UCSD-AML1 (cell line): ENCODE measurements at regions not wholly inside any gene's neighbourhood (a gene's known extent, or its start where the extent isn't known, plus 50 kb on each side); places are given as distances from the start of the nearest gene placed in this dataset.
"Not testable (repeated sequence)": the region's sequence is repeated elsewhere in the genome, so short reads cannot be mapped to it uniquely, and the experiment has no call there.

Source experiments
- DNase-seq: peaks from one replicate; lab custom pipeline; 2025; ENCODE audit not compliant: unreplicated experiment; lab: John Stamatoyannopoulos, UW

DNA sequence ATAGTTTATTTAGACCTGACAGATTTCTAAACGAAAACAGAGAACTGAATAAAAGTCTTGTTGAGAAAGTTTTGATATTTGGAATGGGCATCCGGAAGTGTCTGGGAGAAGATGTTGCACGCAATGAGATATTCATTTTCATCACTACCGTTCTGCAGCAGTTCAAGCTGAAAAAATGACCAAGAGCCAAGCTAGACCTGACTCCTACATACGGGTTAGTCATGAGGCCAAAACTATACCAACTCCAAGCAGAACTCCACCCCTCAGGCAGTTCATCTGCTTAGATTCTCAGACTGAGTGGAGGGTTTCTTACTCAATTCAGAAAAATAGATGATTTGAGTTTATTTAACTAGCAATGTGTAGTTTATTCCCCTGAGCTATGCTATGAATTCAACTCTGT lies 95.4 kb upstream of the ANXA1 start:
- no peak for DNase-seq

DNA sequence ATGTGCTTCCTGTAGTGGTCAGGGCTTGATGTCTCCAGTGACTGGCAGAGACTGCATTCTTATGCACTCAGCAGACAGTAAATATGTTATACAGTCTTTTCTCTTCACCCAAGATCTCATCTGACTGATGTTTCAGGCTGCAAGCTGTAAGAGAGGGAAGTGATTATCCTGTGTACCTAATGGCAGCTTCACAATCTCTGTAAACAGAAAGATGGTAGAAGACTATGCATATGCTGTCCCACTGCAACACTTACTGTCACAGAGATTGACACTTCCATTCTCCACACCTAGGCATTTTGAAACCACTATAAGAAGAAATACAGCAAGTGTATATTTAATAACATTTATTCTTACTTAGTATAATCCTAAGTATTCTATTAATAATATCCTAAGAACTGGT lies 97.6 kb upstream of the ANXA1 start:
- DNase-seq: no peak

DNA sequence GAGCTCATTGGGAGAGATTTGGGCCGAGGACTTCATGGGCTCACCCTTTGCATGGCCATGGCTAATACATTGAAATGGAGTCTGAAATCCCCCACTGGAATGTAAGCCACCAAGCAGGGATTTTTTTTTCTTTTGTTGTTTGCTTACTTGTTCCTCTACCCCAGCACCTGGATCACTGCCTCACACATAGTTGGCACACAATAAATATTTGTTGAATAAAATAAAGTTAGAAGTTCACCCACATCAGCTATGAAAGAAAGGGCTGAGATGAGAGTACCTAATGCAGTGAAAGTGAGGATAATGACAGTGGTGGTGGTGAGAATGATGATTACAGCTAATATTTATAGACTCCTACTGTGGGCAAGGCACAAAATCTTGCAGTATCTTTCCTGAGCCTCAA lies 98.1 kb upstream of the ANXA1 start:
- no peak for DNase-seq

DNA sequence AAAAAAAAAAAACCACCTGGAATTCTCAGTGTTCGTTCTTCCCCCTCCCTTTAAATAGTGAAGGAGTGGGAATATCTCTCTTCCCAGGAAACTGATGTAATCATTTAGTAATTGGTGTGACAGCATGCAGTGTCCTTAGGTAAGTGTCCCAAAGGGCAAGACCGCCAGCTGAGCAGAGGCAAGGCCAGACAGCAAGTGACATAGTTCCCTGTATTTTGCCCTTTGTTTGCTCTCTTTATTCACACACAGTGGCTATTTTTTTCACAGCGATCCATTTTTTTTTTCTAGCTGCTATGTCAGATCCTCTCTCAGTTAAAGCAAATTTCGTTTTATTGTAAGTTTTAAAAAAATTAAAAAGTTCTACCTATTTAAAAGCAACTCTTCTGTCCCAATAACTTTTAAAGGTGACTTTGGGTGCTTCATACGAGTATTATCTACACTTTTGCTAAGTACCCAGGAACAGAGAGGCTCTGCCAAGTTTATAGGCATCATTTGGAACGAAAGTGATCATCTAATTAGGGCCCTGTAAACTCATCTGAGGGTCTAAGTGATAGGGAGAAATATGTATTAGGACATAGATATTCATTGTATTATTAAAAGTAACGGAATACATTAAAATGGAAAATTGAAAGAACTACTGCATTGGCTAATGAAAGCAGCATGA lies 98.2 kb upstream of the ALDH1A1 start:
- DNase-seq: no peak

DNA sequence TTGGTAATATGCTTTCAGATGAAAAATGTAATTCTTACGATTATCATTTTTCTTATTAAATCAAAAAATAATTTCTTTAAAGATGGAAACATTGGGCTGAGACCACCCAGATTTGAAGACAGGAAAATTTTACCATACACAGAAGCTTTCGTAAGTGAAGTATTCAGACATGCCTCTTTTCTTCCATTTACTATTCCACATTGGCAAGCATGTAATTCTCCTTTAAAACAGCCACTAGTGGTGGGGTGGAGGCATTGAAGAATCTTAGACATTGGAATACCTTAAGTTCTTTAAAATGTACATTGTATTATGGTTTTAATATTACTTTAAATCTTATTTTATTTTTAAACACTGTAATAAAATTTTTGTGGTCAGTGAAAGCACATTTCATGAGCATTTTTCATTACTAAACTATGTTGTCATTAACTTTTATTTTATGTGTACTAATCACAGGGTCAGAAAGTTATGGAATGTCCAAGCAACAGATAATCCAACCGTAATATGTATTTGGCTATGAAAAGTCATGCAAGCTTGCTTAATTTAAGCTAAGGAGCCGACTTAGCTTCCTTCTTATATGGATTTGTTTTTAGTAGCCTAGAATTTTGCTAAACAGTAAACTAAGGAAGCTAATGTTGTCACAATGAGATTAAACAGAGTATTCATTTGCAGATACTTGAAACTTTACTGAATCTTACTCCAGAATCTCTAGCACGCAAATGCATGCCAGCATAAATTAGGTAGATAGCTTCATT lies 97.4 kb upstream of the ALDH1A1 start:
- DNase-seq: no peak

DNA sequence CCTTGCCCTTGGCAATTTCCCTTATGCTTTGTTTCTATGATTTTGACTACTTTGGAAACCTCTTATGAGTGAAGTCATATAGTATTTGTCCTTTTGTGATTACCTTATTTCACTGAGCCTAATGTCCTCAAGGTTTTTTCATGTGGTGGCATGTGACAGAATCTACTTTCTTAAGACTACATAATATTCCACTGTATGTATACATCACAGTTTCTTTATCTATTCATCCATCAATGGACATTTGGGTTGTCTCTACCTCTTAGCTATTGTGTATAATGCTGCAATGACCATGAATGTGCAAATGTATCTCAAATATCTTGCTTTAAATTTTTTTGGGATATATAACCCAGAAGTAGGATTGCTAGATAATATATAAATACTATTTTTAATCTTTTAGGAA lies 96.4 kb upstream of the ALDH1A1 start:
- DNase-seq: no peak

DNA sequence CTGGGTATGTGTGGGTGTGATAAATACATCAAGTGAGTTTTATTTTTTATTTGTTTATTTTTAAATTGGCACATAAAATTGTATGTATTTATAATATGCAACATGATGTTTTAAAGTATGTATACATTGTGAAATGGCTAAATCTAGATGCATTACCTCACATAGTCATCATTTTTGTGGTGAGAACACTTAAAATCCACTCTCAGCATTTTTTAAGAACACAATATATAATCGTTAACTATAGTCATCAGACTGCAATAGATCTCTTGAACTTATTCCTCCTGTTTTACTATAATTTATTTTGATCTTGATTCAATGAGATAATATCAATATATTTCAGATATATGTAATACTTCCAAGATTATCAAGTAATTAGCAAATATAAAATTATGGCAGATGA lies 93.9 kb upstream of the ALDH1A1 start:
- DNase-seq: no peak

DNA sequence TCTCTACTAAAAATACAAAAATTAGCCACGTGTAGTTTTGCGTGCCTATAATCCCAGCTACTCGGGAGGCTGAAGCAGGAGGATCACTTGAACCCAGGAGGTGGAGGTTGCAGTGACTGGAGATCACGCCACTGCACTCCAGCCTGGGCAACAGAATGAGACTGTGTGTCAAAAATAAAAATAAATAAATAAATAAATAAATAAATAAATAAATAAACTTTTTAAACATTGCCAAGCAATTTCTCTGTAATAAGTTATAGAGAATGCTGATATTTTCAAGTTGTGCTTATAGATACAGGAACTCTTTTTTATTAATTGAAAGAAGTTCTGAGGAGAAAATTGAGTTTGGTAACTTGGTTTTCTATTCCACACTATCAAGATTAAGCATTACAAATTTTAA lies 91.9 kb upstream of the ALDH1A1 start:
- not testable (repeated sequence) for DNase-seq

DNA sequence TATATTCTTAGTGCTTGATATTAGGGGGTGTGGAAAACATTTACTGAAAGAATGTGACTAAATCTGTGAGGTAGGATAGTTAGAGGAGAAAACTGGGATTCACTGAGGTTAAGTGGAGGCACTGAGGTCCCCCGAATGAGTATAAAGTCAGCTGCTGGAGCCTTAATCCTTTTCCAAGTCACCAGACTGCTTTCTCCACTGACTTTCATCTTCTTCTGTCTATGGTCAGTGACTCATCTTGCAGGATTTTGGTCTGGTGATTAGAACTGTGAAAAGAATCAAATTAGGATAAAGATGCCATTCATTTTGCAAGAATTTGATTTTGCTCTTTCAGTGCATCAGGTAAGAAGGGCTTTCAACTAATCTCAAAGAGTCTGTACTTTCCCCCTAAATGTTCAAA lies 89.3 kb upstream of the ALDH1A1 start:
- no peak for DNase-seq

DNA sequence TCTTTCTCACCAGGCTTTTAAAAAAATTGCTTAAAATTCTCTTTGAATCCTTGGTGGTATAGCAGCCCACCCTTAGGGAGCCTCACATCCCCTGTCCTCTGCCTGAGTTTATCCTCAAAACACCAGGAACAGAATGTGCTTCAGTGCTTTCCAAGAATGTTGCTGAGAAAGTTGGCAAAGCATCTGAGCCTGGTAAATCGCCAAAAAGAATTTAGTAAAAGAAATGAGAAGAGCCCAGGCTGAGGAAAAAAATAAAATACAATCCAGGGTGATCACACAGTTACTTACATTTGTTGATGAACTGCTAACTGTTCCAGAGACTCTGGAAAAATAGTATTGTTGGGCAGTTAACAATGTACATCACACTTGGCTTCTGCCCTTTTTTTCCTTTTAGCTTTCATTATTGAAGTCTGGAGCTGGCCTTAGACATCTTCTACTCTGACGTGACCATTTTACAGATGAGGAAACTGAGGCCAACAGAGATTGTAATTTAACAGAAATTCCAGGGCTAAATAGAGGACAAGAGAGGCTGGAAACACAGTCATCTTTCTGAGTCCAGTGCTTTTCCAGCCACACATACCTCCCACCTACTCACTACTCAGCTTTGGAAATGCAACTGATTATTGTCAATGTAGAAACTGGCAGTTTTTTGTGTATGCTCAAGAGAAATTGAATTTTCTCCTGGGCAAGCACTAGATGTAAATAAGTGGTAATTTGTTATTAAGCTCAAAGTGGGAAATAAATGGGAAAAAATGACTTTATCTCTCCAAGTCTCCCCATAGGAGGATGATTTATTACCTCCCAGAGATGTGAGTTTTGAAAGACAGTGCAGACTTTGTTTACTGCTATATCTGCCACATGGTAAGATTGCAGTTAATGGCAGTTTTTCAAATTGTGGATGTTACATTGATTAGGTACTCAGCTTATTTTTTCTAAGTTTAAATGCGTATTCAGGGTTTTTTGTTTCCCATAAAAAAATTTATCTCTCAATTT lies 86.7 kb upstream of the ALDH1A1 start:
- no peak for DNase-seq

DNA sequence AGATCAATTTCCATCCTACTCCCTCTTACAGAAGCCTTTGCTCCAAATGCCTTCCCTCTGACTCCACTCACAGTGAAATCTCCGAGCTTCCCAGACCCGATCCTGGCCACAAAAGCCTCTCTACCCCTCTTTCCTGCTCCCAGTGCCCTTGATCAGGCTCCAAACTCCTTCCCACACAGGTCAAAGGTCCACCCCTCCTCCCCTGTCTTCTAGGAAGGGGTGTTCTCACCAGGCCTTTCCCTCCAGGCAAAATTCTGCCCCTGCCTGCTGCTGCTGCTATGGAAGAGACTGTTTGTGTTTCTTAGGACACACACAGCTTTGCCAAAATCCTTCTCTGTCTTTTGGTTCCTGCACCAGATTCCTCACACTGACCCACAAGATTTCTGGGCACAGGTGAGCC lies 85.8 kb upstream of the ALDH1A1 start:
- DNase-seq: no peak

DNA sequence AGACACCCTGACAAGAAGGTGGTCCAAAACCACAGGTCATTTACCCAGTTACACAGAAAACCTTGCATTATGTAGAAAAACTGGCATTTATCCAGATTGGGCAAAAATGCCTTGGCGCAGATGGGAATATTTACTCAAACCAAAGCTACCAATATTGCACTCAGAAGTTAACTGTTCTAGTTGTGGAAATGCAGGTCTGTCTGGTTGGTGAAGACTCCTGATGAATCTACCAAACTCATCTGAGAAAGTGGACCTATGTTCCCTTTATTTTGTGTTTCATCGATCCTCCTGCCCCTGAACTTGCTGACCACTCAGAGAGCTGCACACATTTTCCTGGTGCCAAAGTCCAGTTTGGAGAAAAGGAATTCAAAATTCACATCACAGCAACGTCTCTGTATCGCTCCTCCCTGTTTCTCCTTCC lies 85.2 kb upstream of the ALDH1A1 start:
- no peak for DNase-seq

DNA sequence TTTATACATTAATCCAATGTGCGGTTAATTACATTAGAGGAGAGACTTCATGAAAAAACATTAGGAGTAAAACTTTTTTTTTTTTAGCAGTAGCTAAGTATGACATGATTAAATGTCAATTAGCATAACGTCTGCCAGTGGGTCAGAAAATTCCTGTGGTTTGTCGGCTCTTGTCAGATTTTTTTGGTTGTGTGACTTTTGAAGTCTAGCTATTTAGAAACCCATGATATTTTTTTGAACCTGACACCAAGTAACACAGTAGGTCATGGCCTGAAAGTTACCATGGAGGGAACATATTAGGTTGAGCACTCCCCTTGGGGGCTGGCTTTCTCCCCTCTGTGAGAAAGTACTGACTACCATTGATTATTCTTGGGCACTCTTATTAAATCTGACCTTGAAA lies 84.8 kb upstream of the ALDH1A1 start:
- DNase-seq: no peak

DNA sequence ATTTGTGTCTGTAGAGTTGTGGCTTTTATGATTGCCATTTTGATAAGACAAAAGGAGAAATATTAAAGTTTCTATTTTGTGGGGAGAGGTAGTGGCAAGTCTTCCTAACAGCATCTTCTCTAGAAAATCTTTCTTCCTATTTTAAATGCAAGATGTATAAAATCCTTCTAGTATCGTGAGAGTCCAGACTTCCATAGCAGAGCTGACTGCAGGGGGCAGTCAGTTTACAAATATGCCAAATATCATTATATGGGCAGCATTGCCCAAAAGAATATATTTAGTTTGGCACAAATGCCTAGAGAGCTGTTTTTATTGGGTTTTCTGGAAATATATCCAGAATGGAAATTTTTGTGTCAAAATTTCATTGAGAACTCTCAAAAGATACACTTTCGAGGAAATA lies 82.1 kb upstream of the ALDH1A1 start:
- DNase-seq: no peak

DNA sequence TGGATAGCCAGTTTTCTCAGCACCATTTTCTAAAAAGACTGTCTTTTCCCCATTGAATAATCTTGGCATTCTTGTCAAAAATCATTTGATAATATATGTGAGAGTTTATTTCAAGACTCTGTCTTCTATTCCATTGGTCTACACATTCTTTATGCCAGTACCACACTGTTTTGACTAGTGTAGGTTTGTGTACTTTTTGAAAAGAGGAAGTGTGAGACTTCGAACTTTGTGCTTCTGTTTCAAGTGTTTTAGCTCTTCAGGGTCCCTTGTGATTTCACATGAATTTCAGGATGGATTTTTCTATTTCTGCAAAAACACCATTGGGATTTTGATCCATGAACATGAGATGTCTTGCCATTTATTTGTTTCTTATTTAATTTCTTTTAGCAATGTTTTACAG lies 78.5 kb upstream of the ALDH1A1 start:
- no peak for DNase-seq

DNA sequence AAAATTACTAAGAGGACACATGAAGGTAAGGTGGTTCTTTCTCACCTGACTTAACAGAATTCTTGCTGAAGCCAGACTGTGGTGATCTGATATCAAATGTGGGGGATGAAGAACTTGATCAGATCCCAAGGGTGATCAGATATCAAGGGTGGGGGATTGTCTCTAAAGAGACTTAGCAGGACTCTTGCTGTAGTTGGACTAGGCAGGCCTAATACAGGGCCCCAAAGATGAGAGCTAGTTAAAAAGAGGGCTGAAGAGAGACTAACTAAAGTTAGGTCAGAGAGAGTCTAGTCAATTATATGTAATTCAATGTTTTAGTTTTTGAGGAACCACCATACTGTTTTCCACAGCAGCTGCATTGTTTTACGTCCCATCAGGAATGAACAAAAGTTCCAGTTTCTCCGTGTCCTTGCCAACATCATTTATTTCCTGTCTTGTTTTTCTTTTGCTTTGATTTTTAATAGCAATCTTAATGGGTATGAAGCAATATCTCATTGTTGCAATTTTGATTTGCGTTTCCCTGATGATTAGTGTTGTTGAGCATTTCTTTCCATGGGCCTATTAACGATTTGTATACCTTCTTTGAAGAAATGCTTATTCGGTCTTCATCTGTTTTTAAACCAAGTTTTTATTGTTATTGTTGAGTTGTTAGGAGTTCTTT lies 77.6 kb upstream of the ALDH1A1 start:
- no peak for DNase-seq

DNA sequence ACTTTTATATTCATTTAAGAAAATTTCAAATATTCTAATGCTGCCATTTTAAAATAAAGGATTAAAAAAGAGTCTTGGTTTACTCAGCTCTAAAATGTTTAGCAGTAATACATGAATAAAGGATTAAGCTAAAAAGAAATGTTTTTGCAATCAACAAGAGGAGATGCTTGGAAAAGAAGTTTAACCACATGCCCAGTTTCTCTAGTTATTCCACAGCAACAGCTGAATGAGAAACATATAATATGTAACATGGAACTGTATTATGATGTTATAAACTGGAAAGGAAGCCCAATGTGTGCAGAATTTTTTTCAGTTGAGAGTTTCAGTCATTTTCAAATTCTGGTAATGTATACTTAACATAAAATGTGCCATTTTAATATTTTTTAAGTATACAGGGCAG lies 76.5 kb upstream of the ALDH1A1 start:
- DNase-seq: no peak

DNA sequence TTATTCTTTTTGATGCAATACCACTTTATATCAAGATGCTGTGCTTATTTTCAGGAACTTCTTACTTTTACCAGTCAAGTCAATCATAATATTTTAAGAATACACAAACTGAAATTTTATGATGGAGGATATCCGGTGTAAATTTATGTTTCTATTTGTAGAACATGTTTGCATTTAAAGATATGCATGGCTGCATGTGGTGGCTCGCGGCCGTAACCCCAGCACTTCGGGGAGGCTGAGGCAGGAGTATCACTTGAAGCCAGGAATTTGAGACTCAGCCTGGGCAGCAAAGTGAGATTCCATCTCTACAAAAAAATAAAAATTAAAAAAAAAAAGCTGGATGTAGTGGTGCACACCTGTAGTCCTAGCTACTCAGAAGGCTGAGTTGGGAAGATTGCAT lies 73.5 kb upstream of the ALDH1A1 start:
- DNase-seq: no peak

DNA sequence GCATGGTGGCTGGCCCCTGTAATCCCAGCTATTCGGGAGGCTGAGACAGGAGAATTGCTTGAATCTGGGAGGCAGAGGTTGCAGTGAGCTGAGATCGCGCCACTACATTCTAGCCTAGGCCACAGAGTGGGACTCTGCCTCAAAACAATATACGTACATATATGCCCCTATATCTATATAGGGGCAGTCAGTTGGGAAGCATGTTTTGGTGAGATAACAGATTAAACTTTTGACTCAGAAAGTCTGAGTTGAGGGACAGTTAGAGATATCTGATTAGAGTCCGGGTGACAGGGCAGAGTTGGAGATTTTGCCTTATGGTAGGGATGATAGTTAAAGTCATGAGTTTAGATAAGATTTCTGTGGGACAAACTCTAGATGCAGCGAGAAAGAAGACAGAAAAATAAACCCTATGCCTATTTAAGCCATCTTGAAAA lies 71.8 kb upstream of the ALDH1A1 start:
- DNase-seq: no peak

DNA sequence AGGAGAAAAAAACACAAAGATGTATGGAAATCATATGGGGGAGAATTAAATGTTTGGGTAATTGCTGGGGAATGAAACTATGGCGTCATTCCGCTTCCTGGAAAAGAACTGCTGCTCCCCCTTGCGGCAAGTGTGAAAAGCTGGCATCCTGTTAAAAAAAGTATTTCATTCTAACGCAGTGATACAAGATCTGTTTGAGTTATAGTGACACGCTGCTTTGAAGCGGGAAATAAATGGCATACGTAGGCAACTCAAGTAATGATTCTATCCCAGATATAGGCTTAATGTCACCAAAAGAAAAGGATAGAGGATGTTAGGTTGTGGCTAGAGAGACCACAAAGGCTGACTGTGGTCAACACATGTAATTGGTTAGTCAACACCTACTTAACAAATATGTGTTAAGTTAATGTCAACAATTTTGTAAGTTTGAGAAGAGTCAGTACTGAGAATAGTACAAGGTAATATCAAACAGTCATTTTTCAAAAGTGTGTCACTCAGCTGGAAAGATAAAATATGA lies 70.2 kb upstream of the ALDH1A1 start:
- peak; percentile 37 for DNase-seq

DNA sequence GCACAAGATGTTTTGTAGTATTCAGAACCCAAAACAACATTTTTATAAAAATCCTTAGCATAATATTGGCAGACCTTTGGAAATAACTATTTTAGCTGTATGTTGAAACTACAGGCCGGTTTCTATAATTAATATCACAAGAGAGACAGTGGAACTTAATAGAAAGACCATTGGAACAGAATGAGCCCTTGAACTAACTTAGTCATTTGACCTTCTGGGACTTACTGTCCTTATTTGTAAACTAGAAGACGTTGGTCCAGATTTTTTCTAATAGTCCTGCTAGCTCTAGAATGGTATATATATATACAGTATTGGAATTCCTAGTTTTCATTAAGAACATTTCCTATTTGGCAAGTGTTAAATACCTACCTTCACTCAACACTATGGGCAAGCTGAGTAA lies 69.5 kb upstream of the ALDH1A1 start:
- no peak for DNase-seq
